Thyroid gland (tissue), 4 donors: ENCODE measurements at regions not wholly inside any gene's neighbourhood (a gene's known extent, or its start where the extent isn't known, plus 50 kb on each side); places are given as distances from the start of the nearest gene placed in this dataset.

ENCODE experiments used
- DNase-seq, 2 donors: peaks; one replicate each; pipeline ENCODE4 v3.0.0-alpha.2; 2019
- H3K27ac ChIP-seq, 3 donors: fragments of 200-600 bp; sonication (generic); 1 replicate in 2 of 3; 2 replicates in 1 of 3; pipeline ENCODE4 v1.5.1; 2016 to 2019; ENCODE audit warnings: mild to moderate bottlenecking in 1 of 3, moderate library complexity in 1 of 3
- H3K27me3 ChIP-seq: fragments of 200-600 bp; sonication (generic); one replicate; pipeline ENCODE4 v1.5.1; 2019
- H3K36me3 ChIP-seq, 2 donors: fragments of 200-600 bp; sonication (generic); one replicate each; pipeline ENCODE4 v1.5.1; 2016 to 2019
- H3K4me1 ChIP-seq, 2 donors: fragments of 200-600 bp; sonication (generic); one replicate each; pipeline ENCODE4 v1.5.1; 2017 to 2019
- H3K4me3 ChIP-seq, 3 donors: fragments of 200-600 bp; sonication (generic); replicated peaks in 1 of 3; 1 replicate in 2 of 3; 2 replicates in 1 of 3; pipeline ENCODE4 v1.5.1; 2016; ENCODE audit warnings: mild to moderate bottlenecking in 1 of 3
- H3K9me3 ChIP-seq: fragments of 200-600 bp; sonication (generic); one replicate; pipeline ENCODE4 v1.5.1; 2017
- CTCF ChIP-seq, 6 experiments: fragments of 200-600 bp in 3 of 6; fragments of 450-650 bp in 3 of 6; sonication (generic) in 3 of 6; IDR thresholded peaks; one replicate each; pipeline ENCODE4 v1.5.1; 2016 to 2019; ENCODE audit warnings: antibody characterized with exemption in 6 of 6, mild to moderate bottlenecking in 2 of 6, inconsistent platforms in 1 of 6, moderate library complexity in 1 of 6
- POLR2A ChIP-seq, 2 donors: fragments of 450-650 bp; IDR thresholded peaks; one replicate each; pipeline ENCODE4 v1.6.1; 2017; ENCODE audit warnings: antibody characterized with exemption in 2 of 2, mild to moderate bottlenecking in 2 of 2, moderate library complexity in 1 of 2
- WGBS, 2 donors: methylation state at CpG; one replicate each; pipeline ENCODE4 v1.1.5; 2017; 5-methylcytosine and 5-hydroxymethylcytosine counted together
- intact Hi-C: fragments of 100-400 bp; cut with DNase I; formaldehyde crosslinking; loops from one replicate; pipeline ENCODE4 v1.15.1; 2023

GRCh38 chr7:79570903-79571302 lies 117.4 kb upstream of the MAGI2 start:
- H3K4me1 ChIP-seq: no peaks in the 10 kb centered on the region
- TF ChIP-seq POLR2A (IDR thresholded peaks at IDR 0.05): no peak
- no peak for TF ChIP-seq CTCF (IDR thresholded peaks at IDR 0.05)
- 64 to 66% methylated on average over 2 of the region's 2 CpGs for WGBS, 2 donors

GRCh38 chr7:79563821-79564522 lies 110.5 kb upstream of the MAGI2 start:
- TF ChIP-seq POLR2A (IDR thresholded peaks at IDR 0.05) (no peak), CTCF (IDR thresholded peaks at IDR 0.05) (no peak)

More at GRCh38 chr7:79570903-79571302, 117.4 kb upstream of the MAGI2 start:
- Histone ChIP-seq H3K36me3 (no peaks in the 10 kb centered on the region), H3K27ac (no peak overlapping the region), H3K27me3 (no peaks in the 10 kb centered on the region), H3K4me3 (no peak overlapping the region), H3K9me3 (no peaks in the 10 kb centered on the region)
- intact Hi-C loops: no loop called here
- DNase-seq: peak in 1 of 2 donors; percentile 31

GRCh38 chr7:79555571-79555970 lies 102.1 kb upstream of the MAGI2 start:
- no peaks in the 10 kb centered on the region for H3K36me3 ChIP-seq
- H3K9me3 ChIP-seq: no peaks in the 10 kb centered on the region
- no peak overlapping the region for H3K4me3 ChIP-seq
- intact Hi-C loops: no loop called here
- H3K4me1 ChIP-seq: no peaks in the 10 kb centered on the region
- DNase-seq: no peak
- H3K27me3 ChIP-seq: no peaks in the 10 kb centered on the region
- H3K27ac ChIP-seq: no peak overlapping the region
- 98% methylated on average over 1 of the region's 1 CpG for WGBS, 2 donors
- TF ChIP-seq POLR2A (IDR thresholded peaks at IDR 0.05) (no peak), CTCF (IDR thresholded peaks at IDR 0.05) (no peak)

More at GRCh38 chr7:79563821-79564522, 110.5 kb upstream of the MAGI2 start:
- H3K27me3 ChIP-seq: no peaks in the 10 kb centered on the region
- 96% methylated on average over 2 of the region's 2 CpGs for WGBS, 2 donors
- no peaks in the 10 kb centered on the region for H3K4me1 ChIP-seq
- H3K9me3 ChIP-seq: no peaks in the 10 kb centered on the region
- no peak overlapping the region for H3K4me3 ChIP-seq
- no peaks in the 10 kb centered on the region for H3K36me3 ChIP-seq
- no peak overlapping the region for H3K27ac ChIP-seq
- intact Hi-C loops: no loop called here
- DNase-seq: no peak

GRCh38 chr7:79553811-79554555 lies 100.5 kb upstream of the MAGI2 start:
- Histone ChIP-seq H3K27ac (no peak overlapping the region), H3K4me1 (no peaks in the 10 kb centered on the region), H3K27me3 (no peaks in the 10 kb centered on the region), H3K9me3 (no peaks in the 10 kb centered on the region), H3K36me3 (no peaks in the 10 kb centered on the region), H3K4me3 (no peak overlapping the region)
- TF ChIP-seq CTCF (IDR thresholded peaks at IDR 0.05): no peak
- TF ChIP-seq POLR2A (IDR thresholded peaks at IDR 0.05): no peak
- DNase-seq: no peak
- intact Hi-C loops: no loop called here
- 85 to 89% methylated on average over 6 of the region's 6 CpGs for WGBS, 2 donors

GRCh38 chr7:79552463-79552862 lies 99.0 kb upstream of the MAGI2 start:
- H3K4me1 ChIP-seq: no peaks in the 10 kb centered on the region
- no peaks in the 10 kb centered on the region for H3K27me3 ChIP-seq
- no peak overlapping the region for H3K4me3 ChIP-seq
- no peak overlapping the region for H3K27ac ChIP-seq
- DNase-seq: no peak
- no peaks in the 10 kb centered on the region for H3K9me3 ChIP-seq
- no peak for TF ChIP-seq POLR2A (IDR thresholded peaks at IDR 0.05)
- TF ChIP-seq CTCF (IDR thresholded peaks at IDR 0.05): no peak
- H3K36me3 ChIP-seq: no peaks in the 10 kb centered on the region
- intact Hi-C loops: no loop called here
